ENCODE measurements at regions not wholly inside any gene's neighbourhood (a gene's known extent, or its start where the extent isn't known, plus 50 kb on each side); places are given as distances from the start of the nearest gene placed in this dataset.

- no peak overlapping the region for H3K4me2 ChIP-seq (ENCODE audit: unreplicated experiment)
- no peaks in the 10 kb centered on the region for H3K27me3 ChIP-seq (replicated peaks; ENCODE audit: insufficient read depth)
- no peak overlapping the region for H2AFZ ChIP-seq
- H3K79me2 ChIP-seq (ENCODE audit: insufficient read depth): no peaks in the 10 kb centered on the region
- WGBS, 2 experiments (ENCODE audit: low coverage in 1 of 2, low lambda C conversion rate in 2 of 2, missing lambda C conversion rate in 2 of 2): 83 to 85% methylated on average over 8 of the region's 8 CpGs
- H3K9me2 ChIP-seq (ENCODE audit: insufficient read depth): no peaks in the 10 kb centered on the region
- no peaks in the 10 kb centered on the region for H3K4me1 ChIP-seq (ENCODE audit: insufficient read depth)
- in situ Hi-C loops (cut with MboI): loop anchor here (10.0 kb wide), 1 partner anchor 186 kb away; no protein-coding TSS in a partner anchor
- DNase-seq: no peak
- H3K27ac ChIP-seq: no peak overlapping the region
- no peak for TF ChIP-seq EZH2 (IDR thresholded peaks at IDR 0.05; ENCODE audit: insufficient read depth, poor library complexity, severe bottlenecking)
- H3F3A ChIP-seq (ENCODE audit: insufficient read depth): no peaks in the 10 kb centered on the region
- H3K36me3 ChIP-seq (ENCODE audit: low read depth): no peaks in the 10 kb centered on the region
- no peaks in the 10 kb centered on the region for H4K20me1 ChIP-seq (ENCODE audit: insufficient read depth)
- no peak overlapping the region for H3K4me3 ChIP-seq
- no peaks in the 10 kb centered on the region for H3K9me3 ChIP-seq (ENCODE audit: low read depth)
- H3K9ac ChIP-seq: no peak overlapping the region
Measured at GRCh38 chr1:9451081-9451480, 88.2 kb upstream of the SLC25A33 start.

- Histone ChIP-seq H3K4me2 (ENCODE audit: unreplicated experiment) (no peak overlapping the region), H3K27me3 (replicated peaks; ENCODE audit: insufficient read depth) (no peaks in the 10 kb centered on the region), H4K20me1 (ENCODE audit: insufficient read depth) (no peaks in the 10 kb centered on the region), H3K9me2 (ENCODE audit: insufficient read depth) (no peaks in the 10 kb centered on the region), H3K4me1 (ENCODE audit: insufficient read depth) (no peaks in the 10 kb centered on the region), H3K4me3 (no peak overlapping the region), H3F3A (ENCODE audit: insufficient read depth) (no peaks in the 10 kb centered on the region), H2AFZ (no peak overlapping the region), H3K79me2 (ENCODE audit: insufficient read depth) (no peaks in the 10 kb centered on the region), H3K36me3 (ENCODE audit: low read depth) (no peaks in the 10 kb centered on the region), H3K9me3 (ENCODE audit: low read depth) (no peaks in the 10 kb centered on the region), H3K27ac (no peak overlapping the region), H3K9ac (no peak overlapping the region)
- in situ Hi-C loops (cut with MboI): loop anchor here (10.0 kb wide), 1 partner anchor 188 kb away; no protein-coding TSS in a partner anchor
- no peak for DNase-seq
- TF ChIP-seq EZH2 (IDR thresholded peaks at IDR 0.05; ENCODE audit: insufficient read depth, poor library complexity, severe bottlenecking) (no peak), EZH2phosphoT487 (IDR thresholded peaks at IDR 0.05; ENCODE audit: insufficient read depth, low read depth) (no peak)
- 83 to 91% methylated on average over 6 of the region's 6 CpGs for WGBS, 2 experiments (ENCODE audit: low coverage in 1 of 2, low lambda C conversion rate in 2 of 2, missing lambda C conversion rate in 2 of 2)
Measured at GRCh38 chr1:9452516-9453140, 86.6 kb upstream of the SLC25A33 start.

- no peak for DNase-seq
- in situ Hi-C loops (cut with MboI): loop anchor here (10.0 kb wide), 1 partner anchor 189 kb away; no protein-coding TSS in a partner anchor
- no peaks in the 10 kb centered on the region for H3K27me3 ChIP-seq (replicated peaks; ENCODE audit: insufficient read depth)
- H4K20me1 ChIP-seq (ENCODE audit: insufficient read depth): no peaks in the 10 kb centered on the region
- H3K4me3 ChIP-seq: no peak overlapping the region
- H3F3A ChIP-seq (ENCODE audit: insufficient read depth): no peaks in the 10 kb centered on the region
- H3K4me1 ChIP-seq (ENCODE audit: insufficient read depth): no peaks in the 10 kb centered on the region
- WGBS, 2 experiments (ENCODE audit: low coverage in 1 of 2, low lambda C conversion rate in 2 of 2, missing lambda C conversion rate in 2 of 2): 82 to 86% methylated on average over 13 of the region's 13 CpGs
- H3K79me2 ChIP-seq (ENCODE audit: insufficient read depth): no peaks in the 10 kb centered on the region
- no peaks in the 10 kb centered on the region for H3K36me3 ChIP-seq (ENCODE audit: low read depth)
- TF ChIP-seq EZH2 (IDR thresholded peaks at IDR 0.05; ENCODE audit: insufficient read depth, poor library complexity, severe bottlenecking) (no peak), EZH2phosphoT487 (IDR thresholded peaks at IDR 0.05; ENCODE audit: insufficient read depth, low read depth) (no peak)
- H3K9me2 ChIP-seq (ENCODE audit: insufficient read depth): no peaks in the 10 kb centered on the region
- H2AFZ ChIP-seq: no peak overlapping the region
- no peaks in the 10 kb centered on the region for H3K9me3 ChIP-seq (ENCODE audit: low read depth)
- H3K27ac ChIP-seq: no peak overlapping the region
- no peak overlapping the region for H3K9ac ChIP-seq
- H3K4me2 ChIP-seq (ENCODE audit: unreplicated experiment): no peak overlapping the region
Measured at GRCh38 chr1:9453375-9453774, 85.9 kb upstream of the SLC25A33 start.

GRCh38 chr1:9453779-9454418 lies 85.4 kb upstream of the SLC25A33 start:
- 70 to 74% methylated on average over 13 of the region's 13 CpGs for WGBS, 2 experiments (ENCODE audit: low coverage in 1 of 2, low lambda C conversion rate in 2 of 2, missing lambda C conversion rate in 2 of 2)

More at GRCh38 chr1:9453779-9454418, 85.4 kb upstream of the SLC25A33 start:
- Histone ChIP-seq H3K27me3 (replicated peaks; ENCODE audit: insufficient read depth) (no peaks in the 10 kb centered on the region), H3K27ac (no peak overlapping the region), H3F3A (ENCODE audit: insufficient read depth) (no peaks in the 10 kb centered on the region), H2AFZ (no peak overlapping the region), H3K9ac (no peak overlapping the region), H3K36me3 (ENCODE audit: low read depth) (no peaks in the 10 kb centered on the region), H3K4me3 (no peak overlapping the region), H3K9me2 (ENCODE audit: insufficient read depth) (no peaks in the 10 kb centered on the region), H3K4me2 (ENCODE audit: unreplicated experiment) (no peak overlapping the region), H3K4me1 (ENCODE audit: insufficient read depth) (no peaks in the 10 kb centered on the region), H4K20me1 (ENCODE audit: insufficient read depth) (no peaks in the 10 kb centered on the region), H3K9me3 (ENCODE audit: low read depth) (no peaks in the 10 kb centered on the region), H3K79me2 (ENCODE audit: insufficient read depth) (no peaks in the 10 kb centered on the region)
- in situ Hi-C loops (cut with MboI): loop anchor here (10.0 kb wide), 1 partner anchor 189 kb away; no protein-coding TSS in a partner anchor
- no peak for TF ChIP-seq EZH2phosphoT487 (IDR thresholded peaks at IDR 0.05; ENCODE audit: insufficient read depth, low read depth)
- TF ChIP-seq EZH2 (IDR thresholded peaks at IDR 0.05; ENCODE audit: insufficient read depth, poor library complexity, severe bottlenecking): no peak
- DNase-seq: no peak

All from GM23248 (cell line).